Body of pancreas (tissue), 4 donors: ENCODE measurements at regions not wholly inside any gene's neighbourhood (a gene's known extent, or its start where the extent isn't known, plus 50 kb on each side); places are given as distances from the start of the nearest gene placed in this dataset.

ENCODE experiments used
- ATAC-seq: fragments of 150-250 bp; one replicate; pipeline ENCODE4 v1.9.1; 2016
- DNase-seq, 4 donors: peaks; one replicate each; pipeline ENCODE4 v3.0.0-alpha.2; 2019
- H3K27ac ChIP-seq, 4 donors: fragments of 200-600 bp; sonication (generic); 1 replicate in 3 of 4; 2 replicates in 1 of 4; pipeline versions ENCODE4 v1.5.1 to v1.6.1; 2016 to 2019; ENCODE audit warnings: mild to moderate bottlenecking in 1 of 4, mixed read lengths in 1 of 4, moderate library complexity in 1 of 4
- H3K27me3 ChIP-seq, 2 donors: fragments of 200-600 bp; sonication (generic); one replicate each; pipeline ENCODE4 v1.6.0; 2016; ENCODE audit warnings: mild to moderate bottlenecking in 1 of 2
- H3K36me3 ChIP-seq, 2 donors: fragments of 200-600 bp; sonication (generic); replicated peaks in 1 of 2; 2 replicates each; pipeline ENCODE4 v1.5.1; 2016; ENCODE audit warnings: low read depth in 2 of 2; ENCODE audit not compliant: insufficient read depth in 1 of 2
- H3K4me1 ChIP-seq: fragments of 200-600 bp; sonication (generic); one replicate; pipeline ENCODE4 v1.6.0; 2016
- H3K4me3 ChIP-seq, 2 donors: fragments of 200-600 bp; sonication (generic); 1 replicate in 1 of 2; 2 replicates in 1 of 2; pipeline ENCODE4 v1.5.1; 2016 to 2019
- H3K9me3 ChIP-seq, 3 donors: fragments of 200-600 bp; sonication (generic); 1 replicate in 2 of 3; 2 replicates in 1 of 3; pipeline ENCODE4 v1.5.1; 2016
- CTCF ChIP-seq, 7 experiments: fragments of 450-650 bp in 4 of 7; fragments of 200-600 bp in 3 of 7; sonication (generic) in 3 of 7; IDR thresholded peaks; one replicate each; pipeline ENCODE4 v1.5.1; 2016 to 2019; ENCODE audit warnings: antibody characterized with exemption in 7 of 7
- POLR2A ChIP-seq, 3 donors: fragments of 450-650 bp; IDR thresholded peaks; one replicate each; pipeline ENCODE4 v1.6.1; 2016; ENCODE audit warnings: antibody characterized with exemption in 3 of 3, mild to moderate bottlenecking in 2 of 3
- WGBS, 2 donors: methylation state at CpG; one replicate each; pipeline ENCODE4 v1.1.5; 2017; 5-methylcytosine and 5-hydroxymethylcytosine counted together
- intact Hi-C: fragments of 100-400 bp; cut with DNase I; formaldehyde crosslinking; loops from one replicate; pipeline ENCODE4 v1.15.1; 2023

GRCh38 chr3:150217691-150218090 lies 190.4 kb upstream of the TSC22D2 start:
- Histone ChIP-seq H3K9me3 (no peaks in the 10 kb centered on the region), H3K27me3 (no peaks in the 10 kb centered on the region)
- 89 to 91% methylated on average over 4 of the region's 4 CpGs for WGBS, 2 donors

GRCh38 chr3:150216866-150217600 lies 191.1 kb upstream of the TSC22D2 start:
- 89 to 92% methylated on average over 9 of the region's 9 CpGs for WGBS, 2 donors
- no peaks in the 10 kb centered on the region for H3K36me3 ChIP-seq

More at GRCh38 chr3:150217691-150218090, 190.4 kb upstream of the TSC22D2 start:
- no peak overlapping the region for H3K4me3 ChIP-seq
- intact Hi-C loops: no loop called here
- TF ChIP-seq CTCF (IDR thresholded peaks at IDR 0.05): no peak
- no peak for TF ChIP-seq POLR2A (IDR thresholded peaks at IDR 0.05)
- peaks cover 4% of the 10 kb centered on the region for H3K4me1 ChIP-seq
- no peaks in the 10 kb centered on the region for H3K36me3 ChIP-seq
- no peak overlapping the region for H3K27ac ChIP-seq
- no peak for ATAC-seq
- no peak for DNase-seq

GRCh38 chr3:150216041-150216811 lies 191.9 kb upstream of the TSC22D2 start:
- Histone ChIP-seq H3K9me3 (no peaks in the 10 kb centered on the region), H3K4me3 (no peak overlapping the region), H3K27me3 (no peaks in the 10 kb centered on the region), H3K4me1 (peaks cover under 1% of the 10 kb centered on the region), H3K27ac (no peak overlapping the region), H3K36me3 (no peaks in the 10 kb centered on the region)
- no peak for DNase-seq
- WGBS, 2 donors: 66 to 72% methylated on average over 6 of the region's 6 CpGs
- ATAC-seq: no peak
- intact Hi-C loops: no loop called here
- no peak for TF ChIP-seq POLR2A (IDR thresholded peaks at IDR 0.05)
- TF ChIP-seq CTCF (IDR thresholded peaks at IDR 0.05): no peak

More at GRCh38 chr3:150216866-150217600, 191.1 kb upstream of the TSC22D2 start:
- peaks cover 4% of the 10 kb centered on the region for H3K4me1 ChIP-seq
- no peak overlapping the region for H3K27ac ChIP-seq
- DNase-seq (no peak), ATAC-seq (no peak)
- no peaks in the 10 kb centered on the region for H3K27me3 ChIP-seq
- no peaks in the 10 kb centered on the region for H3K9me3 ChIP-seq
- H3K4me3 ChIP-seq: no peak overlapping the region
- intact Hi-C loops: no loop called here
- TF ChIP-seq POLR2A (IDR thresholded peaks at IDR 0.05): no peak
- TF ChIP-seq CTCF (IDR thresholded peaks at IDR 0.05): no peak

GRCh38 chr3:150215616-150216015 lies 192.5 kb upstream of the TSC22D2 start:
- 76 to 84% methylated on average over 2 of the region's 2 CpGs for WGBS, 2 donors
- H3K4me1 ChIP-seq: no peaks in the 10 kb centered on the region
- no peaks in the 10 kb centered on the region for H3K36me3 ChIP-seq
- DNase-seq (no peak), ATAC-seq (no peak)
- intact Hi-C loops: no loop called here
- H3K27ac ChIP-seq: no peak overlapping the region
- H3K27me3 ChIP-seq: no peaks in the 10 kb centered on the region
- no peak overlapping the region for H3K4me3 ChIP-seq
- H3K9me3 ChIP-seq: no peaks in the 10 kb centered on the region
- TF ChIP-seq POLR2A (IDR thresholded peaks at IDR 0.05): no peak
- TF ChIP-seq CTCF (IDR thresholded peaks at IDR 0.05): no peak
